Thyroid gland (tissue), 4 donors: ENCODE measurements at regions not wholly inside any gene's neighbourhood (a gene's known extent, or its start where the extent isn't known, plus 50 kb on each side); places are given as distances from the start of the nearest gene placed in this dataset.

ENCODE experiments used
- POLR2A ChIP-seq, 2 donors: fragments of 450-650 bp; IDR thresholded peaks; one replicate each; pipeline ENCODE4 v1.6.1; 2017; ENCODE audit warnings: antibody characterized with exemption in 2 of 2, mild to moderate bottlenecking in 2 of 2, moderate library complexity in 1 of 2
- TF ChIP-seq, protein P1 (sequence below), 6 experiments: fragments of 200-600 bp in 3 of 6; fragments of 450-650 bp in 3 of 6; sonication (generic) in 3 of 6; IDR thresholded peaks; one replicate each; pipeline ENCODE4 v1.5.1; 2016 to 2019; ENCODE audit warnings: antibody characterized with exemption in 6 of 6, mild to moderate bottlenecking in 2 of 6, inconsistent platforms in 1 of 6, moderate library complexity in 1 of 6

DNA sequence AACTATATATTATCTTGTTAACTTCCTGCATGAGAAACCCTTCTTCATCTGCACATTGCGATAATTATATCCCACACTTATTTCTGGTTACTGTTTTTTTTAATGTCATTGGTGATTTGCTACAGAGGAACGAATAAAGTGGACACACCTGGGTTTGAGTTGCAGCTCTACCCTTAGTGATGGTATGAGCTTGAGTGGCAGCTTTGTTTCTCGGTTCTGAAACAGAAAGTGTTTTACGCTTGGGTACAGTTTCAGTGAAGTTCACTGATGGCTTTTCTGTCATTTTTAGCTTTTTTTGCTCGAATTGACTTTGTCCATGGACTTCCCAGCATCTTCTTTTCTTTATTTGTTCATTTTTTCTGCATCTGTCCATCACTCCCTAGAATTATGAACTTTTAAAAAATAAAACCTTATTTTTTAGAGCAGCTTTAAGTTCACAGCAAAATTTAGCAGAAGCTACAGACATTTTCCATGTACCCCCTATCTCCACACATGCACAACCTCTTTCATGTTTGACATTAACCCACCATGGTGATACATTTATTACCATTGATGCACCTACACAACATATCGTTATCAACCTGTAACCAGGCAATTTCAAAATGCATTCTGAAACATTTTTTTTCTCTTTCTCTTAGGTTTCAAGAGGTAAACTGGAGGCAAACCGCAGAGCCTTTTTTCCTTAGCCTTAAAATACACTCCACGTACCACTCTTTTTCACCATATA, 1041.6 kb upstream of the PRKX start:
- TF ChIP-seq, protein P1, sequence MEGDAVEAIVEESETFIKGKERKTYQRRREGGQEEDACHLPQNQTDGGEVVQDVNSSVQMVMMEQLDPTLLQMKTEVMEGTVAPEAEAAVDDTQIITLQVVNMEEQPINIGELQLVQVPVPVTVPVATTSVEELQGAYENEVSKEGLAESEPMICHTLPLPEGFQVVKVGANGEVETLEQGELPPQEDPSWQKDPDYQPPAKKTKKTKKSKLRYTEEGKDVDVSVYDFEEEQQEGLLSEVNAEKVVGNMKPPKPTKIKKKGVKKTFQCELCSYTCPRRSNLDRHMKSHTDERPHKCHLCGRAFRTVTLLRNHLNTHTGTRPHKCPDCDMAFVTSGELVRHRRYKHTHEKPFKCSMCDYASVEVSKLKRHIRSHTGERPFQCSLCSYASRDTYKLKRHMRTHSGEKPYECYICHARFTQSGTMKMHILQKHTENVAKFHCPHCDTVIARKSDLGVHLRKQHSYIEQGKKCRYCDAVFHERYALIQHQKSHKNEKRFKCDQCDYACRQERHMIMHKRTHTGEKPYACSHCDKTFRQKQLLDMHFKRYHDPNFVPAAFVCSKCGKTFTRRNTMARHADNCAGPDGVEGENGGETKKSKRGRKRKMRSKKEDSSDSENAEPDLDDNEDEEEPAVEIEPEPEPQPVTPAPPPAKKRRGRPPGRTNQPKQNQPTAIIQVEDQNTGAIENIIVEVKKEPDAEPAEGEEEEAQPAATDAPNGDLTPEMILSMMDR (IDR thresholded peaks at IDR 0.05): no peak
- no peak for TF ChIP-seq POLR2A (IDR thresholded peaks at IDR 0.05)
